Esophagus squamous epithelium (tissue), 5 donors: ENCODE measurements at regions not wholly inside any gene's neighbourhood (a gene's known extent, or its start where the extent isn't known, plus 50 kb on each side); places are given as distances from the start of the nearest gene placed in this dataset.
"Not testable (repeated sequence)": the region's sequence is repeated elsewhere in the genome, so short reads cannot be mapped to it uniquely, and the experiment has no call there.

ENCODE experiments used
- DNase-seq: peaks from one replicate; lab custom pipeline; 2025; lab: John Stamatoyannopoulos, UW
- H3K27ac ChIP-seq, 4 donors: fragments of 200-600 bp; sonication (generic); one replicate each; pipeline ENCODE4 v1.5.1; 2016 to 2019; ENCODE audit warnings: mild to moderate bottlenecking in 1 of 4
- H3K27me3 ChIP-seq, 4 donors: fragments of 200-600 bp; sonication (generic); 1 replicate in 3 of 4; 2 replicates in 1 of 4; pipeline versions ENCODE4 v1.5.1 to v1.6.0; 2017 to 2021; ENCODE audit warnings: antibody characterized with exemption in 1 of 4
- H3K36me3 ChIP-seq, 3 donors: fragments of 200-600 bp; sonication (generic); one replicate each; pipeline ENCODE4 v1.5.1; 2016 to 2019
- H3K4me1 ChIP-seq, 3 donors: fragments of 200-600 bp; sonication (generic); one replicate each; pipeline ENCODE4 v1.5.1; 2017 to 2019
- H3K4me3 ChIP-seq, 4 donors: fragments of 200-600 bp; sonication (generic); 1 replicate in 3 of 4; 2 replicates in 1 of 4; pipeline ENCODE4 v1.5.1; 2016 to 2019; ENCODE audit warnings: mild to moderate bottlenecking in 2 of 4, moderate library complexity in 1 of 4
- H3K9me3 ChIP-seq, 3 donors: fragments of 200-600 bp; sonication (generic); one replicate each; pipeline ENCODE4 v1.5.1; 2016 to 2019
- POLR2A ChIP-seq, 4 donors: fragments of 450-650 bp; IDR thresholded peaks; one replicate each; pipeline ENCODE4 v1.6.1; 2017; ENCODE audit warnings: antibody characterized with exemption in 4 of 4, mild to moderate bottlenecking in 4 of 4, moderate library complexity in 3 of 4
- whole genome bisulfite sequencing, 2 donors: methylation state at CpG; one replicate each; pipeline ENCODE4 v1.1.5; 2018; 5-methylcytosine and 5-hydroxymethylcytosine counted together
- intact Hi-C: fragments of 100-400 bp; cut with DNase I; formaldehyde crosslinking; loops from one replicate; pipeline ENCODE4 v1.15.0; 2022
- TF ChIP-seq, protein P1 (sequence below), 6 experiments: fragments of 450-650 bp in 4 of 6; fragments of 200-600 bp in 2 of 6; sonication (generic) in 2 of 6; IDR thresholded peaks; one replicate each; pipeline ENCODE4 v1.5.1; 2016 to 2019; ENCODE audit warnings: antibody characterized with exemption in 6 of 6, mild to moderate bottlenecking in 4 of 6, moderate library complexity in 4 of 6
- donor health status: DM: yes; HTN: yes; CAD: no.

DNA sequence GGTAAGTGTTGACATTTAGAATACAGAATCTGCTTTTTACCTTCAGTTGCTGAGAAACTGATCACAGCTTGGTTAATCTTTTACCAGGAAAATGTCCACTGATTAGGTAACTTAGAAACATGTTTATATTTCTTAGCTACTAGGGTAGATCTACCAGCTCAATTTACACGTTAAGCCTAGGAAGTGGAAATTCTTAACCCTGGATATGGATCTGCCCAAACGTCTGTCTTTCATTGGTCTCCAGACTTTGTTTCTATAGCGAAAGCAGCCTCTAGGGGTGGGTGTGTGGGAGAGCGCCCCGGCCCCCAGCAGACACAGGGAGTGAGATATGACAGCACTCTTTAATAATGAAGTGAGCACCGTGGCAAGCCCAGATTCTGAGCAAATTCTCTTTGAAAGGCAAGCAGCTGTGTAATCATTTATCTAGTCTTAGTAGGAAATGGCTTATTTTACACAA, 141.6 kb upstream of the ZNF608 start:
- Histone ChIP-seq H3K27ac (no peak overlapping the region), H3K4me1 (peaks cover 0 to 11% (median 0%) of the 10 kb centered on the region in 3 donors), H3K27me3 (no peaks in the 10 kb centered on the region), H3K4me3 (no peak overlapping the region), H3K9me3 (no peaks in the 10 kb centered on the region), H3K36me3 (no peaks in the 10 kb centered on the region)
- DNase-seq = no peak
- intact Hi-C loops = no loop called here
- 71 to 75% methylated on average over 6 of the region's 6 CpGs for WGBS, 2 donors
- TF ChIP-seq, protein P1, sequence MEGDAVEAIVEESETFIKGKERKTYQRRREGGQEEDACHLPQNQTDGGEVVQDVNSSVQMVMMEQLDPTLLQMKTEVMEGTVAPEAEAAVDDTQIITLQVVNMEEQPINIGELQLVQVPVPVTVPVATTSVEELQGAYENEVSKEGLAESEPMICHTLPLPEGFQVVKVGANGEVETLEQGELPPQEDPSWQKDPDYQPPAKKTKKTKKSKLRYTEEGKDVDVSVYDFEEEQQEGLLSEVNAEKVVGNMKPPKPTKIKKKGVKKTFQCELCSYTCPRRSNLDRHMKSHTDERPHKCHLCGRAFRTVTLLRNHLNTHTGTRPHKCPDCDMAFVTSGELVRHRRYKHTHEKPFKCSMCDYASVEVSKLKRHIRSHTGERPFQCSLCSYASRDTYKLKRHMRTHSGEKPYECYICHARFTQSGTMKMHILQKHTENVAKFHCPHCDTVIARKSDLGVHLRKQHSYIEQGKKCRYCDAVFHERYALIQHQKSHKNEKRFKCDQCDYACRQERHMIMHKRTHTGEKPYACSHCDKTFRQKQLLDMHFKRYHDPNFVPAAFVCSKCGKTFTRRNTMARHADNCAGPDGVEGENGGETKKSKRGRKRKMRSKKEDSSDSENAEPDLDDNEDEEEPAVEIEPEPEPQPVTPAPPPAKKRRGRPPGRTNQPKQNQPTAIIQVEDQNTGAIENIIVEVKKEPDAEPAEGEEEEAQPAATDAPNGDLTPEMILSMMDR (IDR thresholded peaks at IDR 0.05) = no peak
- no peak for TF ChIP-seq POLR2A (IDR thresholded peaks at IDR 0.05)

- no peak for DNase-seq
- Histone ChIP-seq H3K4me3 (no peak overlapping the region), H3K36me3 (no peaks in the 10 kb centered on the region), H3K9me3 (no peaks in the 10 kb centered on the region), H3K4me1 (peaks cover 0 to 4% (median 0%) of the 10 kb centered on the region in 3 donors), H3K27me3 (no peaks in the 10 kb centered on the region), H3K27ac (no peak overlapping the region)
- WGBS, 2 donors = 67 to 69% methylated on average over 6 of the region's 6 CpGs
- intact Hi-C loops = no loop called here
- TF ChIP-seq POLR2A (IDR thresholded peaks at IDR 0.05) = no peak
- TF ChIP-seq, protein P1 (IDR thresholded peaks at IDR 0.05) = no peak
Measured at GRCh38 chr5:124888622-124889485, 142.4 kb upstream of the ZNF608 start.

DNA sequence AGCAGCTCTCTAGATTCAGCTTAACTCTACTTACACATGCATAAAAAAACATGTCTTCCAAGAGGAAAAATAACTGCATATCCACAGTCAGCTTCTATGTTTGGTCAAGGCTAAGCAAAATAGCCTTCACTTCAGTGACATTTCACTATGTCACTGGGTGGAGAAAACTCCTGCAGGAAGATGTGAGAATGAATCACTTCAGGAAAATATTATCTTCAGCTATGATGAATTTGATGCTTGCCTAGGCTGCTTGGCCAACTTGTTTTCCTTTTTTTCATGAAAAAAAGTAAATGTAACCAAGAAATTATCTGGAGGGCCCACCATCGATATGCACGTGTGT, 143.0 kb upstream of the ZNF608 start:
- Histone ChIP-seq H3K27ac (no peak overlapping the region), H3K4me3 (no peak overlapping the region), H3K27me3 (no peaks in the 10 kb centered on the region), H3K36me3 (no peaks in the 10 kb centered on the region), H3K9me3 (no peaks in the 10 kb centered on the region), H3K4me1 (no peaks in the 10 kb centered on the region)
- WGBS, 2 donors = 86 to 89% methylated on average over 2 of the region's 2 CpGs
- intact Hi-C loops = no loop called here
- no peak for DNase-seq
- TF ChIP-seq, protein P1 (IDR thresholded peaks at IDR 0.05) = no peak
- TF ChIP-seq POLR2A (IDR thresholded peaks at IDR 0.05) = no peak

DNA sequence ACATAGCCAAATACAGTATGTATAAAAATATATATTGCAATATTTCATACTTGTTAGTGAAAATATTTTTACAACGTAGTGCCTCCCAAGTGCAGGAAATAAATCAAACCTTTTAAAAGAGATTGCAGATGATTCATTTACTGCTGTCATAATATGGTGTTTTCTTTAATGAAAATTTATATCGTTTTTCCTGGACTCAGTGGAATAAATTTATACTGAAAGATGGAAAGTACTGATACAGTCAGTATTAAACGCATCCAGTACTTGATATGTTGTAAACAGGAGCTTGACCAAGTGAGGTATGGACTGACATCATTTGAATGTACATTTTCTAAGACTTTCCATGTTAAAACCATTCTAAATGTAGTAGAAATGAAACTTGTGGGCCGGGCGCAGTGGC, 143.4 kb upstream of the ZNF608 start:
- Histone ChIP-seq H3K4me1 (no peaks in the 10 kb centered on the region), H3K27ac (no peak overlapping the region), H3K27me3 (no peaks in the 10 kb centered on the region), H3K9me3 (no peaks in the 10 kb centered on the region), H3K36me3 (no peaks in the 10 kb centered on the region), H3K4me3 (no peak overlapping the region)
- DNase-seq = no peak
- TF ChIP-seq, protein P1 (IDR thresholded peaks at IDR 0.05) = no peak
- TF ChIP-seq POLR2A (IDR thresholded peaks at IDR 0.05) = no peak
- intact Hi-C loops = no loop called here
- 72 to 77% methylated on average over 5 of the region's 5 CpGs for WGBS, 2 donors

- intact Hi-C loops, DNase-seq, H3K27me3 ChIP-seq, H3K36me3 ChIP-seq, H3K27ac ChIP-seq, H3K4me3 ChIP-seq, H3K9me3 ChIP-seq, H3K4me1 ChIP-seq: not testable (repeated sequence)
- 100% methylated on average over 4 of the region's 4 CpGs; no CpG with 5 or more reads in 1 of the 2 donors for WGBS, 2 donors
Measured at GRCh38 chr5:124890442-124890841, 144.0 kb upstream of the ZNF608 start.
